Panc1 (cell line): ENCODE measurements at regions not wholly inside any gene's neighbourhood (a gene's known extent, or its start where the extent isn't known, plus 50 kb on each side); places are given as distances from the start of the nearest gene placed in this dataset.

Source experiments
- ATAC-seq: fragments of 200-7000 bp; cut with Tn5 transposase; 2 replicates; pipeline ENCODE4 v1.9.1; 2020; ENCODE audit warnings: mild to moderate bottlenecking, moderate library complexity
- BruUV-seq: library from RNA; stranded (reverse); fragments of 400-500 nt; replicated peaks from 2 replicates; lab custom pipeline; 2021; lab: Mats Ljungman, UMichigan
- CTCF ChIA-PET: fragments of 300-600 bp; sonication (Branson Sonifier 250); formaldehyde crosslinking; loops from one replicate; lab custom pipeline; 2022; ENCODE audit warnings: antibody characterized with exemption; lab: Charles Lee
- POLR2A ChIA-PET: fragments of 300-600 bp; sonication (Branson Sonifier 250); formaldehyde crosslinking; loops from one replicate; lab custom pipeline; 2022; ENCODE audit warnings: antibody characterized with exemption; lab: Charles Lee
- DNase-seq: peaks from one replicate; pipeline ENCODE4 v3.0.0-alpha.2; 2010; ENCODE audit warnings: low read depth, low spot score
- H3K27ac ChIP-seq: 2 replicates; pipeline ENCODE4 v1.5.1; 2011; ENCODE audit warnings: mild to moderate bottlenecking, low read length, inconsistent platforms
- H3K27me3 ChIP-seq: fragments of 200-500 bp; sonication (Bioruptor generic); 2 replicates; pipeline ENCODE4 v1.6.0; 2014; ENCODE audit warnings: low read length, inconsistent platforms; ENCODE audit not compliant: control insufficient read depth, insufficient read depth
- H3K36me3 ChIP-seq: fragments of 200-500 bp; sonication (Bioruptor generic); 2 replicates; pipeline ENCODE4 v1.5.1; 2014; ENCODE audit warnings: inconsistent platforms, mild to moderate bottlenecking, low read length, moderate library complexity; ENCODE audit not compliant: control insufficient read depth, insufficient read depth
- H3K4me1 ChIP-seq: 2 replicates; pipeline ENCODE4 v1.5.1; 2011; ENCODE audit warnings: inconsistent platforms, mild to moderate bottlenecking, low read length, moderate library complexity; ENCODE audit not compliant: control insufficient read depth, insufficient read depth
- H3K4me3 ChIP-seq, 2 experiments: 2 replicates each; pipeline ENCODE4 v1.5.1; 2011 to 2012; ENCODE audit warnings: low read depth in 2 of 2, low read length in 2 of 2, mild to moderate bottlenecking in 2 of 2, inconsistent platforms in 1 of 2, moderate library complexity in 1 of 2
- H3K9me3 ChIP-seq: fragments of 200-500 bp; sonication (Bioruptor generic); 2 replicates; pipeline ENCODE4 v1.5.1; 2014; ENCODE audit warnings: low read depth, mild to moderate bottlenecking, inconsistent platforms, low read length, moderate library complexity; ENCODE audit not compliant: control insufficient read depth, insufficient read depth
- CTCF ChIP-seq: fragments of 450-650 bp; IDR thresholded peaks from 2 replicates; pipeline ENCODE4 v1.5.1; 2017; ENCODE audit warnings: mild to moderate bottlenecking
- POLR2AphosphoS5 ChIP-seq: IDR thresholded peaks from 2 replicates; pipeline ENCODE4 v1.6.1; 2012; ENCODE audit warnings: mild to moderate bottlenecking, low read depth, low read length, moderate library complexity
- REST ChIP-seq, 2 experiments: IDR thresholded peaks; 2 replicates each; pipeline ENCODE4 v1.6.1; 2011 to 2012; ENCODE audit warnings: low read depth in 2 of 2, control low read depth in 1 of 2, low read length in 1 of 2, mild to moderate bottlenecking in 1 of 2, moderate library complexity in 1 of 2; ENCODE audit not compliant: insufficient read depth in 1 of 2
- SIN3A ChIP-seq: IDR thresholded peaks from 2 replicates; pipeline ENCODE4 v1.6.1; 2012; ENCODE audit warnings: low read depth, mild to moderate bottlenecking, low read length, moderate library complexity, borderline replicate concordance; ENCODE audit not compliant: insufficient read depth
- TCF7L2 ChIP-seq: IDR thresholded peaks from 2 replicates; pipeline ENCODE4 v1.6.1; 2011; ENCODE audit warnings: mild to moderate bottlenecking, low read depth, low read length, inconsistent platforms
- in situ Hi-C: cut with HindIII; loops from 2 replicates; pipeline ENCODE4 v1.10.0; 2016; ENCODE audit warnings: low sequenced_read_pairs, low pct_unique_long_range_greater_than_20kb
- intact Hi-C: fragments of 100-400 bp; cut with micrococcal nuclease; formaldehyde crosslinking; loops from one replicate; pipeline ENCODE4 v1.10.0; 2022; ENCODE audit not compliant: unreplicated experiment

GRCh38 chr2:45256173-45256866, 247.1 kb upstream of the SIX2 start:
- in situ Hi-C loops (no loop called here), intact Hi-C loops (no loop called here)
- BruUV-seq, result no TSS peak
- ATAC-seq, result peak; percentile 33; the same call in 1 of the 2 replicates
- ChIA-PET POLR2A (no interaction called here), CTCF (interaction anchor here (0.5 kb wide), 1 partner anchor 10 kb away, joined by 4 read pairs; no protein-coding TSS in a partner anchor)
- Histone ChIP-seq H3K27me3 (no peaks in the 10 kb centered on the region), H3K9me3 (no peaks in the 10 kb centered on the region), H3K36me3 (no peaks in the 10 kb centered on the region), H3K4me1 (no peaks in the 10 kb centered on the region), H3K4me3 (no peak overlapping the region), H3K27ac (no peak overlapping the region)
- DNase-seq, result no peak
- TF ChIP-seq SIN3A, result no peak
- no peak for TF ChIP-seq REST (IDR thresholded peaks at IDR 0.05; ENCODE audit: insufficient read depth in 1 of 2, low read depth in 2 of 2, low read length in 1 of 2)
- TF ChIP-seq TCF7L2, result no peak
- TF ChIP-seq POLR2AphosphoS5, result no peak

- in situ Hi-C loops, result no loop called here
Measured at GRCh38 chr2:45255563-45255962, 246.3 kb upstream of the SIX2 start.

More at GRCh38 chr2:45255563-45255962, 246.3 kb upstream of the SIX2 start:
- intact Hi-C loops, result no loop called here
- Histone ChIP-seq H3K4me1 (no peaks in the 10 kb centered on the region), H3K4me3 (no peak overlapping the region), H3K27ac (no peak overlapping the region), H3K27me3 (no peaks in the 10 kb centered on the region), H3K36me3 (no peaks in the 10 kb centered on the region), H3K9me3 (no peaks in the 10 kb centered on the region)
- no peak for DNase-seq
- ATAC-seq, result no peak
- POLR2A ChIA-PET, result no interaction called here
- no TSS peak for BruUV-seq
- CTCF ChIA-PET, result no interaction called here
- TF ChIP-seq SIN3A (no peak), CTCF (no peak), TCF7L2 (no peak), POLR2AphosphoS5 (no peak), REST (IDR thresholded peaks at IDR 0.05; ENCODE audit: insufficient read depth in 1 of 2, low read depth in 2 of 2, low read length in 1 of 2) (no peak)
